ENCODE measurements at regions not wholly inside any gene's neighbourhood (a gene's known extent, or its start where the extent isn't known, plus 50 kb on each side); places are given as distances from the start of the nearest gene placed in this dataset.

DNA sequence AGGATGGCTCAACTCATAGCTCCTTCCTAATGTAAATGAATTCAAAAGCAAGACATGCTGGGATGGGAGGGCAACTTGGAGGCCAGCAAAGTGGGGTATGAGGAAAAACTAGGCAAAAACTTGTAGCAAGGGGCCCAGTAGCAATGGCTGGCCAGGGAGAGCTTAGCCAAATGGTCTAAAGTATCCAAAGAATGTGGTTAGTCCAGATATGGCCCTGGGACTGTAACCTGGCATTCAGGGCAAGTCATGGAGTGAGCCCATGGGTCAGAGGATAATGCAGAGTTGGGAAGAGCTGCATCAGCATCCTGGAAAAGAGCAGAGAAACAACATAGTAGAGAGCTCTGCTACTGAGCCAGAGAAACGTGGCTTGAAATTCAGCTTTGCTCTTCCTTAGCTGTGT lies 191.7 kb downstream of the SUCLA2 start:
- no peak overlapping the region for H3K4me3 ChIP-seq (ENCODE audit: low read length)
- no peak overlapping the region for H3K9ac ChIP-seq (ENCODE audit: low read length)
- no peak overlapping the region for H3K27ac ChIP-seq (ENCODE audit: low read length)
- no peak overlapping the region for H2AFZ ChIP-seq (ENCODE audit: low read depth, low read length)
- H3K79me2 ChIP-seq (replicated peaks; ENCODE audit: insufficient read depth, low read length): no peaks in the 10 kb centered on the region
- no peaks in the 10 kb centered on the region for H4K20me1 ChIP-seq (ENCODE audit: insufficient read depth)
- H3K9me2 ChIP-seq (ENCODE audit: insufficient read depth, low read length): no peaks in the 10 kb centered on the region
- no peaks in the 10 kb centered on the region for H3F3A ChIP-seq (ENCODE audit: insufficient read depth, low read length, poor library complexity, severe bottlenecking)
- H3K4me2 ChIP-seq (ENCODE audit: low read length): no peak overlapping the region
- H3K9me3 ChIP-seq (ENCODE audit: low read length): no peaks in the 10 kb centered on the region
- no peaks in the 10 kb centered on the region for H3K27me3 ChIP-seq (ENCODE audit: insufficient read depth, low read depth, low read length)
- H3K36me3 ChIP-seq (ENCODE audit: insufficient read depth, low read length): no peaks in the 10 kb centered on the region
- no peak for TF ChIP-seq TAF1 (IDR thresholded peaks at IDR 0.05; ENCODE audit: low read depth)
- no peak for TF ChIP-seq EZH2 (IDR thresholded peaks at IDR 0.05; ENCODE audit: borderline replicate concordance, insufficient read depth, low read length, poor library complexity, severe bottlenecking)
- TF ChIP-seq, protein P1, sequence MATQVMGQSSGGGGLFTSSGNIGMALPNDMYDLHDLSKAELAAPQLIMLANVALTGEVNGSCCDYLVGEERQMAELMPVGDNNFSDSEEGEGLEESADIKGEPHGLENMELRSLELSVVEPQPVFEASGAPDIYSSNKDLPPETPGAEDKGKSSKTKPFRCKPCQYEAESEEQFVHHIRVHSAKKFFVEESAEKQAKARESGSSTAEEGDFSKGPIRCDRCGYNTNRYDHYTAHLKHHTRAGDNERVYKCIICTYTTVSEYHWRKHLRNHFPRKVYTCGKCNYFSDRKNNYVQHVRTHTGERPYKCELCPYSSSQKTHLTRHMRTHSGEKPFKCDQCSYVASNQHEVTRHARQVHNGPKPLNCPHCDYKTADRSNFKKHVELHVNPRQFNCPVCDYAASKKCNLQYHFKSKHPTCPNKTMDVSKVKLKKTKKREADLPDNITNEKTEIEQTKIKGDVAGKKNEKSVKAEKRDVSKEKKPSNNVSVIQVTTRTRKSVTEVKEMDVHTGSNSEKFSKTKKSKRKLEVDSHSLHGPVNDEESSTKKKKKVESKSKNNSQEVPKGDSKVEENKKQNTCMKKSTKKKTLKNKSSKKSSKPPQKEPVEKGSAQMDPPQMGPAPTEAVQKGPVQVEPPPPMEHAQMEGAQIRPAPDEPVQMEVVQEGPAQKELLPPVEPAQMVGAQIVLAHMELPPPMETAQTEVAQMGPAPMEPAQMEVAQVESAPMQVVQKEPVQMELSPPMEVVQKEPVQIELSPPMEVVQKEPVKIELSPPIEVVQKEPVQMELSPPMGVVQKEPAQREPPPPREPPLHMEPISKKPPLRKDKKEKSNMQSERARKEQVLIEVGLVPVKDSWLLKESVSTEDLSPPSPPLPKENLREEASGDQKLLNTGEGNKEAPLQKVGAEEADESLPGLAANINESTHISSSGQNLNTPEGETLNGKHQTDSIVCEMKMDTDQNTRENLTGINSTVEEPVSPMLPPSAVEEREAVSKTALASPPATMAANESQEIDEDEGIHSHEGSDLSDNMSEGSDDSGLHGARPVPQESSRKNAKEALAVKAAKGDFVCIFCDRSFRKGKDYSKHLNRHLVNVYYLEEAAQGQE (IDR thresholded peaks at IDR 0.05; ENCODE audit: borderline replicate concordance): no peak
- TF ChIP-seq POLR2AphosphoS5 (IDR thresholded peaks at IDR 0.05): no peak
- no peak for TF ChIP-seq MXI1 (conservative IDR thresholded peaks at IDR 0.05; ENCODE audit: poor library complexity, severe bottlenecking)
- TF ChIP-seq EP300 (conservative IDR thresholded peaks at IDR 0.05; ENCODE audit: poor library complexity, severe bottlenecking): no peak
- TF ChIP-seq SMC3 (conservative IDR thresholded peaks at IDR 0.05; ENCODE audit: poor library complexity): no peak
- no peak for TF ChIP-seq RAD21 (conservative IDR thresholded peaks at IDR 0.05)
- TF ChIP-seq, protein P2, sequence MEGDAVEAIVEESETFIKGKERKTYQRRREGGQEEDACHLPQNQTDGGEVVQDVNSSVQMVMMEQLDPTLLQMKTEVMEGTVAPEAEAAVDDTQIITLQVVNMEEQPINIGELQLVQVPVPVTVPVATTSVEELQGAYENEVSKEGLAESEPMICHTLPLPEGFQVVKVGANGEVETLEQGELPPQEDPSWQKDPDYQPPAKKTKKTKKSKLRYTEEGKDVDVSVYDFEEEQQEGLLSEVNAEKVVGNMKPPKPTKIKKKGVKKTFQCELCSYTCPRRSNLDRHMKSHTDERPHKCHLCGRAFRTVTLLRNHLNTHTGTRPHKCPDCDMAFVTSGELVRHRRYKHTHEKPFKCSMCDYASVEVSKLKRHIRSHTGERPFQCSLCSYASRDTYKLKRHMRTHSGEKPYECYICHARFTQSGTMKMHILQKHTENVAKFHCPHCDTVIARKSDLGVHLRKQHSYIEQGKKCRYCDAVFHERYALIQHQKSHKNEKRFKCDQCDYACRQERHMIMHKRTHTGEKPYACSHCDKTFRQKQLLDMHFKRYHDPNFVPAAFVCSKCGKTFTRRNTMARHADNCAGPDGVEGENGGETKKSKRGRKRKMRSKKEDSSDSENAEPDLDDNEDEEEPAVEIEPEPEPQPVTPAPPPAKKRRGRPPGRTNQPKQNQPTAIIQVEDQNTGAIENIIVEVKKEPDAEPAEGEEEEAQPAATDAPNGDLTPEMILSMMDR (IDR thresholded peaks at IDR 0.05; ENCODE audit: poor library complexity, severe bottlenecking): no peak

DNA sequence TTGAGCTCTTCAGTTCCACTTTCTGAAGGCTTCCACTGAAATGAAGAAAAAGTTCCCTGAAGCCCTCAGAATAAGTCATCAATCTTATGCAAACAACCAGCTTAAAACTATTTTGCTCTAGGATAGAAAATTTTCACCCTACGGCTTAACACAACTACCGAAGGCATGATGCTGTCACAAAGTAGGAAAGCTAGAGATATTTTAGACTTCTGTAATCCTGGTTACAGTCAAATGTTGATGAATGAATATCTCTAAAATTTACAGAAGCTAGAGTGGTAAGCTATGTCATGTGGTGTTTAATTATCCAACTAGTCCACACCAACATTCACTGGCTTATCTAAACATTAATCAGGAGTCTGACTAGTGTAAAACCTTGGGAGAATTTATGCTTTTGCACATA lies 197.9 kb downstream of the SUCLA2 start:
- Histone ChIP-seq H3K36me3 (ENCODE audit: insufficient read depth, low read length) (no peaks in the 10 kb centered on the region), H3F3A (ENCODE audit: insufficient read depth, low read length, poor library complexity, severe bottlenecking) (no peaks in the 10 kb centered on the region), H2AFZ (ENCODE audit: low read depth, low read length) (no peak overlapping the region), H3K9me2 (ENCODE audit: insufficient read depth, low read length) (no peaks in the 10 kb centered on the region), H3K9me3 (ENCODE audit: low read length) (peaks cover 6% of the 10 kb centered on the region), H3K79me2 (replicated peaks; ENCODE audit: insufficient read depth, low read length) (no peaks in the 10 kb centered on the region), H3K9ac (ENCODE audit: low read length) (no peak overlapping the region), H3K27me3 (ENCODE audit: insufficient read depth, low read depth, low read length) (no peaks in the 10 kb centered on the region), H3K27ac (ENCODE audit: low read length) (no peak overlapping the region), H4K20me1 (ENCODE audit: insufficient read depth) (no peaks in the 10 kb centered on the region), H3K4me3 (ENCODE audit: low read length) (no peak overlapping the region), H3K4me2 (ENCODE audit: low read length) (no peak overlapping the region)
- no peak for TF ChIP-seq RAD21 (conservative IDR thresholded peaks at IDR 0.05)
- TF ChIP-seq EP300 (conservative IDR thresholded peaks at IDR 0.05; ENCODE audit: poor library complexity, severe bottlenecking): no peak
- TF ChIP-seq, protein P2 (IDR thresholded peaks at IDR 0.05; ENCODE audit: poor library complexity, severe bottlenecking): no peak
- no peak for TF ChIP-seq EZH2 (IDR thresholded peaks at IDR 0.05; ENCODE audit: borderline replicate concordance, insufficient read depth, low read length, poor library complexity, severe bottlenecking)
- TF ChIP-seq POLR2AphosphoS5 (IDR thresholded peaks at IDR 0.05): no peak
- TF ChIP-seq, protein P1 (IDR thresholded peaks at IDR 0.05; ENCODE audit: borderline replicate concordance): no peak
- no peak for TF ChIP-seq TAF1 (IDR thresholded peaks at IDR 0.05; ENCODE audit: low read depth)

Data from neural cell (in vitro differentiated cells).